ENCODE measurements at regions not wholly inside any gene's neighbourhood (a gene's known extent, or its start where the extent isn't known, plus 50 kb on each side); places are given as distances from the start of the nearest gene placed in this dataset.
"Not testable (repeated sequence)": the region's sequence is repeated elsewhere in the genome, so short reads cannot be mapped to it uniquely, and the experiment has no call there.

GRCh38 chrX:54615109-54615508 is 85.1 kb downstream of the GNL3L start:
- peaks cover 34% of the 10 kb centered on the region for H3K9me3 Mint-ChIP-seq
- H3K4me1 Mint-ChIP-seq (ENCODE audit: low read depth) = no peaks in the 10 kb centered on the region
- CTCF ChIA-PET = no interaction called here
- intact Hi-C loops (cut with micrococcal nuclease) = no loop called here
- DNase-seq = no peak
- peaks cover 34% of the 10 kb centered on the region for H3K36me3 Mint-ChIP-seq
- no peaks in the 10 kb centered on the region for H3K27me3 Mint-ChIP-seq
- H3K27ac Mint-ChIP-seq = no peak overlapping the region
- POLR2A ChIA-PET = no interaction called here
- H3K4me3 Mint-ChIP-seq = no peak overlapping the region

- Mint-ChIP-seq H3K4me3 (no peak overlapping the region), H3K4me1 (ENCODE audit: low read depth) (peaks cover under 1% of the 10 kb centered on the region), H3K27me3 (no peaks in the 10 kb centered on the region), H3K27ac (no peak overlapping the region), H3K36me3 (peaks cover 3% of the 10 kb centered on the region), H3K9me3 (peaks cover 26% of the 10 kb centered on the region)
- no peak for DNase-seq
- ChIA-PET POLR2A (no interaction called here), CTCF (no interaction called here)
- intact Hi-C loops (cut with micrococcal nuclease) = no loop called here
Measured at GRCh38 chrX:54633641-54634040, 103.6 kb downstream of the GNL3L start.

DNA sequence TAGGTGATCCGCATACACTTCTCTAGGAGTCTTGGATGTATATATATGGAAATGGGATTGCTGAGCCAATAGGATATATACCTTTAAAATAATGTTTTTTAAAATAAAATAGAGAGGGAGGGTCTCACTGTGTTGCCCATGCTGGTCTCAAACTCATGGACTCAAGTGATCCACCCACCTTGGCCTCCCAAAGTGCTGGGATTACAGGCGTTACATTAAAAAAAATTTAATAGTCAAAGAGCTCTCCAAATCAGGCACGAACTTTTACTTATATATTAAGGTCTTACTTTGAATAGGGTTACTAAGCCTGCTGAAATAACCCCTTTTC is 109.0 kb downstream of the GNL3L start:
- H3K27ac Mint-ChIP-seq = peak overlapping the region; percentile 99
- peak overlapping the region; percentile 90 for H3K4me3 Mint-ChIP-seq
- ChIA-PET CTCF (interaction anchor here (0.7 to 1.8 kb wide), 4 partner anchors 14 to 360 kb away, joined by 3 to 10 read pairs (median 4); partner anchors contain the start of gene APEX2), POLR2A (interaction anchor here (0.9 to 1.5 kb wide), 4 partner anchors 109 to 850 kb away, joined by 3 to 9 read pairs (median 4); partner anchors contain the start of genes FAM120C and GNL3L)
- peaks cover 8% of the 10 kb centered on the region for H3K9me3 Mint-ChIP-seq
- intact Hi-C loops (cut with micrococcal nuclease) = loop anchor here (1.0 to 5.0 kb wide), 8 partner anchors 110 to 922 kb away; partner anchors contain the start of genes APEX2, FAM120C, PHF8 and TSR2
- DNase-seq = no peak
- no peaks in the 10 kb centered on the region for H3K36me3 Mint-ChIP-seq
- H3K27me3 Mint-ChIP-seq = no peaks in the 10 kb centered on the region
- H3K4me1 Mint-ChIP-seq (ENCODE audit: low read depth) = peaks cover 5% of the 10 kb centered on the region

- ChIA-PET POLR2A (interaction anchor here (0.8 to 1.6 kb wide), 10 partner anchors 9 to 954 kb away, joined by 3 to 9 read pairs (median 4); partner anchors contain the start of genes APEX2, FAM120C, GNL3L and TSR2), CTCF (interaction anchor here (0.7 to 1.8 kb wide), 6 partner anchors 15 to 1176 kb away, joined by 3 to 10 read pairs (median 3); partner anchors contain the start of gene APEX2)
- peak overlapping the region; percentile 90 for H3K4me3 Mint-ChIP-seq
- intact Hi-C loops (cut with micrococcal nuclease) = loop anchor here (1.0 to 5.0 kb wide), 9 partner anchors 110 to 922 kb away; partner anchors contain the start of genes APEX2, FAM120C, PHF8 and TSR2
- no peaks in the 10 kb centered on the region for H3K36me3 Mint-ChIP-seq
- peaks cover 8% of the 10 kb centered on the region for H3K9me3 Mint-ChIP-seq
- peak; percentile 95 for DNase-seq
- no peaks in the 10 kb centered on the region for H3K27me3 Mint-ChIP-seq
- peak overlapping the region; percentile 99 for H3K27ac Mint-ChIP-seq
- H3K4me1 Mint-ChIP-seq (ENCODE audit: low read depth) = peaks cover 5% of the 10 kb centered on the region
Measured at GRCh38 chrX:54639346-54640102, 109.5 kb downstream of the GNL3L start.

GRCh38 chrX:54640103-54640690 is 110.2 kb downstream of the GNL3L start:
- no peaks in the 10 kb centered on the region for H3K27me3 Mint-ChIP-seq
- no peaks in the 10 kb centered on the region for H3K36me3 Mint-ChIP-seq
- no peak for DNase-seq
- H3K4me1 Mint-ChIP-seq (ENCODE audit: low read depth) = peaks cover 5% of the 10 kb centered on the region
- H3K9me3 Mint-ChIP-seq = peaks cover 6% of the 10 kb centered on the region
- H3K4me3 Mint-ChIP-seq = peak overlapping the region; percentile 90
- intact Hi-C loops (cut with micrococcal nuclease) = loop anchor here (5.0 kb wide), 1 partner anchor 147 kb away; no protein-coding TSS in a partner anchor
- H3K27ac Mint-ChIP-seq = peak overlapping the region; percentile 99
- POLR2A ChIA-PET = interaction anchor here (0.8 to 1.6 kb wide), 9 partner anchors 8 to 954 kb away, joined by 3 to 9 read pairs (median 4); partner anchors contain the start of genes APEX2, FAM120C, GNL3L and TSR2
- CTCF ChIA-PET = interaction anchor here (0.7 to 1.8 kb wide), 5 partner anchors 111 to 1322 kb away, joined by 3 to 10 read pairs (median 3); no protein-coding TSS in a partner anchor

DNA sequence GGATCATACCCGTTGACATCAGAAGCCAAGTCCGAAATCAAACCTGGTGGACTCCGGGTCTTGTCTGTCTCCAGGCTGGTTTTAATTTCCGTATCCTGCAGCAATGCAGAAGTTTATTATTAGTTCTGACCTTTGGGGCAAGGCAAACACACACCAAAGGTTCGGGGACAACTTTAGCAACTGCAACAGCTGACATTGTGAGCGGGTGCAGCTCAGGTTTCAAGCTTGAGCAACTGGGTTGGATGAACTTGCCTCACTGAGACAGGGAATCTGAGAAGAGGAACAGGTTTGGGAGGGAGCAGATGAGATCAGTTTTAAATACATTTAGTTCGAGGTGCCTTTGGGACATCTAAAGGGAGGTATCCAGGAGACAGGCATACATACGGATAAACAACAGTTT is 110.7 kb downstream of the GNL3L start:
- H3K36me3 Mint-ChIP-seq = no peaks in the 10 kb centered on the region
- peaks cover 5% of the 10 kb centered on the region for H3K4me1 Mint-ChIP-seq (ENCODE audit: low read depth)
- H3K27ac Mint-ChIP-seq = peak overlapping the region; percentile 99
- DNase-seq = no peak
- POLR2A ChIA-PET = interaction anchor here (1.5 to 1.6 kb wide), 2 partner anchors 108 to 359 kb away, joined by 3 to 7 read pairs; partner anchors contain the start of gene APEX2
- H3K4me3 Mint-ChIP-seq = no peak overlapping the region
- CTCF ChIA-PET = interaction anchor here (0.8 to 1.8 kb wide), 4 partner anchors 112 to 1323 kb away, joined by 3 to 10 read pairs (median 3); no protein-coding TSS in a partner anchor
- peaks cover 3% of the 10 kb centered on the region for H3K9me3 Mint-ChIP-seq
- no peaks in the 10 kb centered on the region for H3K27me3 Mint-ChIP-seq
- intact Hi-C loops (cut with micrococcal nuclease) = loop anchor here (5.0 kb wide), 1 partner anchor 147 kb away; no protein-coding TSS in a partner anchor

GRCh38 chrX:54641530-54641929 is 111.5 kb downstream of the GNL3L start:
- intact Hi-C loops (cut with micrococcal nuclease) = loop anchor here (5.0 kb wide), 1 partner anchor 146 kb away; no protein-coding TSS in a partner anchor
- POLR2A ChIA-PET = no interaction called here

DNA sequence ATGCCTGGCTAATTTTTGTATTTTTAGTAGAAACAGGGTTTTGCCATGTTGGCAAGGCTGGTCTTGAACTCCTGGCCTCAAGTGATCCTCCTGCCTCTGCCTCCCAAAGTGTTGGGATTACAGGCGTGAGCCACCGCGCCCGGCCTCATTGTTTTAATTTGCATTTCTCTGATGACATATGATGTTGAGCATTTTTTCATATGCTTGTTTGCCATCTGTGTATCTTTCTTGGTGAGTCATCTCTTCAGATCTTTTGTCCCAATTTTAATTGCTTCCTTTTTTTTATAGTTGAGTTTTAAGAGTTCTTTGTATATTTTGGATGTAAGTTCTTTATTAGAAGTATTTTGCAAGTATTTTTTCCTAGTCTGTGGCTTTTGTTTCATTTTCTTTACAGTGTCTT is 117.6 kb downstream of the GNL3L start:
- H3K4me1 Mint-ChIP-seq (ENCODE audit: low read depth); H3K36me3 Mint-ChIP-seq; intact Hi-C loops (cut with micrococcal nuclease); POLR2A ChIA-PET; H3K4me3 Mint-ChIP-seq; H3K27me3 Mint-ChIP-seq; DNase-seq; H3K9me3 Mint-ChIP-seq; CTCF ChIA-PET; H3K27ac Mint-ChIP-seq: not testable (repeated sequence)

More at GRCh38 chrX:54641530-54641929, 111.5 kb downstream of the GNL3L start:
- Mint-ChIP-seq H3K4me3 (no peak overlapping the region), H3K4me1 (ENCODE audit: low read depth) (peaks cover 5% of the 10 kb centered on the region), H3K27me3 (no peaks in the 10 kb centered on the region), H3K9me3 (peaks cover 1% of the 10 kb centered on the region), H3K36me3 (no peaks in the 10 kb centered on the region), H3K27ac (no peak overlapping the region)
- CTCF ChIA-PET = interaction anchor here (1.3 kb wide), 1 partner anchor 17 kb away, joined by 3 read pairs; no protein-coding TSS in a partner anchor
- no peak for DNase-seq

- no peak for DNase-seq
- H3K36me3 Mint-ChIP-seq = peaks cover 2% of the 10 kb centered on the region
- intact Hi-C loops (cut with micrococcal nuclease) = no loop called here
- no peak overlapping the region for H3K4me3 Mint-ChIP-seq
- H3K27me3 Mint-ChIP-seq = no peaks in the 10 kb centered on the region
- H3K27ac Mint-ChIP-seq = no peak overlapping the region
- peaks cover 17% of the 10 kb centered on the region for H3K9me3 Mint-ChIP-seq
- ChIA-PET POLR2A (no interaction called here), CTCF (interaction anchor here (1.5 kb wide), 1 partner anchor 18 kb away, joined by 3 read pairs; no protein-coding TSS in a partner anchor)
- no peaks in the 10 kb centered on the region for H3K4me1 Mint-ChIP-seq (ENCODE audit: low read depth)
Measured at GRCh38 chrX:54659547-54659946, 129.5 kb downstream of the GNL3L start.

DNA sequence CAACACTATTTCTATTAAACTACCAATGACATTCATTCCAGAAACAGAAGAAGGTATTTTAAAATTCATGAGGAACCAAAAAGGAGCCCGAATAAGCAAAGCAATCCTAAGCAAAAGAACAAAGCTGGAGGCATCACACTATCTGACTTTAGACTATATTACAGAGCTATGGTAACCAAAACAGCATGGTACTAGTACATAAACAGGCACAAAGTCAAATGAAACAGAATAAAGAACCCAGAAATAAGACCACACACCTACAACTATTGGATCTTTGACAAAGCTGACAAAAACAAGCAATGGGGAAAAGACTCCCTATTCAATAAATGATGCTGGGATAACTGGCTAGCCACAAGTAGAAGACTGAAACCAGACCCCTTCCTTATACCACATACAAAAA is 122.3 kb downstream of the ITIH6 start:
- intact Hi-C loops (cut with micrococcal nuclease) = no loop called here
- peaks cover 2% of the 10 kb centered on the region for H3K27me3 Mint-ChIP-seq
- no peak overlapping the region for H3K4me3 Mint-ChIP-seq
- POLR2A ChIA-PET = no interaction called here
- H3K9me3 Mint-ChIP-seq = peaks cover 29% of the 10 kb centered on the region
- H3K4me1 Mint-ChIP-seq (ENCODE audit: low read depth) = no peaks in the 10 kb centered on the region
- H3K36me3 Mint-ChIP-seq = no peaks in the 10 kb centered on the region
- H3K27ac Mint-ChIP-seq = no peak overlapping the region
- no peak for DNase-seq
- CTCF ChIA-PET = no interaction called here

- no peaks in the 10 kb centered on the region for H3K27me3 Mint-ChIP-seq
- H3K27ac Mint-ChIP-seq = no peak overlapping the region
- POLR2A ChIA-PET = no interaction called here
- no peak overlapping the region for H3K4me3 Mint-ChIP-seq
- no peaks in the 10 kb centered on the region for H3K4me1 Mint-ChIP-seq (ENCODE audit: low read depth)
- H3K36me3 Mint-ChIP-seq = peaks cover 1% of the 10 kb centered on the region
- H3K9me3 Mint-ChIP-seq = peaks cover 3% of the 10 kb centered on the region
- DNase-seq = no peak
- intact Hi-C loops (cut with micrococcal nuclease) = no loop called here
- CTCF ChIA-PET = no interaction called here
Measured at GRCh38 chrX:54695231-54695630, 102.8 kb downstream of the ITIH6 start.

- intact Hi-C loops (cut with micrococcal nuclease) = no loop called here
- DNase-seq = no peak
- Mint-ChIP-seq H3K9me3 (peaks cover under 1% of the 10 kb centered on the region), H3K36me3 (no peaks in the 10 kb centered on the region), H3K4me3 (no peak overlapping the region), H3K27me3 (no peaks in the 10 kb centered on the region), H3K27ac (no peak overlapping the region), H3K4me1 (ENCODE audit: low read depth) (no peaks in the 10 kb centered on the region)
- ChIA-PET POLR2A (no interaction called here), CTCF (no interaction called here)
Measured at GRCh38 chrX:54695816-54696487, 102.1 kb downstream of the ITIH6 start.
